Fibroblast of skin of right quadriceps (primary cell): ENCODE measurements at regions not wholly inside any gene's neighbourhood (a gene's known extent, or its start where the extent isn't known, plus 50 kb on each side); places are given as distances from the start of the nearest gene placed in this dataset.
"Not testable (repeated sequence)": the region's sequence is repeated elsewhere in the genome, so short reads cannot be mapped to it uniquely, and the experiment has no call there.

Experiments used
- DNase-seq: peaks from one replicate; pipeline ENCODE4 v3.0.0-alpha.2; 2013

DNA sequence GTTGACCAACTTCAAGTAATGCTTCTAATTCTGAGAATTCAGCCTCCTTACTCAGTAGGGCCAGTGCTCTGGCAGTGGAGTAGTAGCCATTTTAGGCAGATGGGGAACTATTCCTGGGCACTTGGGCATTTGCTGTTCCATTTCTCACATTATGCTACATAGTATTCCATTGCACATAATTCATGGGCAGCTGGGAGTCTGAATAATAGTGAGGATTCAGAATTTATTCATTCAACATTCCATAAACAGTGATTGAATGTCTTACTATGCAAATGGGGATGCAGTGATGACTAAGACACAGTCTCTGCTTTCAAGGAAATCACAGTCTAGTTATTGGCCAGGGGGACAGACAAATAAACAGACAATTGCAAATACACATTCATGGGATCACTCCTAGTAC, 301.0 kb upstream of the KCNN2 start:
- no peak for DNase-seq

DNA sequence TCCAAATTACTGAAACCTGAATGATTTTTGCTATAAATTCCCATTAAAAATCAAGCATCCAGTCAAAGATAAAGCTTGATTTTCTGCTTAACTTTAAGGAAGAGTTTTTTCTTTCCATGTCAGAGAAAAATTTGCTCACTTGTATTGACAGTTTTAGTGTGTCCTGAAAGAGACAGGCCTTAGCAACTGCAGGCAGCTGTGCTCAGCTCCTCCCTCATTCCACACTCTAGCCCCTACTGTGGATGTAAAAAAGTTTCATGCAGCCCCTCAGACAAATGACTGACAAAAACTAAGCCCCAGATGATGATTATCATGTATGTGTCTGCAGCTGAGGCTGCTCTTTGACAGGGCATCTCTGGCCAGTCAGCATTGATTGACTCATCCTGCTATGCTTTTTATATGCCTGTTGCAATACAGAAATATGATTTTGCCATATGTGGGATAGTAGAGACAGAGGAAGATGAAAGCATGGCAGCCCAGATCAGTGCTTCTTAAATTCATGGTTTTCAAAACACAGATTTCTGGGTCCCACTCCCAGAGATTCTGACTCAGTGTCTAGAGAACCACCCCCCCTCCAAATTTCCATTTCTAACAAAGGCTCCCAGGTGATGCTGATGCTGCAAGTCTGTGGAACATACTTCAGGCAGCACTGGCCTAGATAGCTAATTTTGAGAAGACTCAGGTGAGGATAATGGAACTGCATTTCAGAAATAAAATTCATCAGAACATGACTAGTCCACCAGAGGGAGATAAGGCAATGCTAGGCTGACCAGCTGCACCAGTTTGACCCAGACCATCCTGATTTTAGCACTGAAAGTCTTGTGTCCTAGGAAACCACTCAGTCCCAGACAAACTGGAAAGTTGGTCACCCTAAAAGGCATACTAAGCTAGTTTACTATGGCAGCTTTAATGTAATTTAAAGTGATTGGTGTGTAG, 298.7 kb upstream of the KCNN2 start:
- no peak for DNase-seq

DNA sequence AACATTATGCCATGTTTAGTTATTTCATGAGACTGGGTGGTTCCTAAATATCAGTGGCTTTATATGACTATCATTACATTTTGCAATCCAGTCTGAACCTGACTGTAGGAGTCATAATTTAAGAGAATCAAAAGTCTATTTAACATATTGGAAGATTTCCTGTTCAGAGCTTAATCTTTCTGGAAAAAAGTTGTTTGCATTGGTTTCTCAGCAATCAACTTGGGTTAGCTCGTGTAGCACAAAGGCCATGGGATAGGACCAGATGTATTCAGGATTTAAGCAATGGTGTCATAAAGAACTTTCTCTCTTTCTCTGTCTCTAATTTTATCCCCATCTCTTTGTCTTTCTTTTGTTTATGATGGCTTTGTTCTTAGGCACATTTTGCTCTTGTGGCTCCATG, 296.0 kb upstream of the KCNN2 start:
- no peak for DNase-seq

DNA sequence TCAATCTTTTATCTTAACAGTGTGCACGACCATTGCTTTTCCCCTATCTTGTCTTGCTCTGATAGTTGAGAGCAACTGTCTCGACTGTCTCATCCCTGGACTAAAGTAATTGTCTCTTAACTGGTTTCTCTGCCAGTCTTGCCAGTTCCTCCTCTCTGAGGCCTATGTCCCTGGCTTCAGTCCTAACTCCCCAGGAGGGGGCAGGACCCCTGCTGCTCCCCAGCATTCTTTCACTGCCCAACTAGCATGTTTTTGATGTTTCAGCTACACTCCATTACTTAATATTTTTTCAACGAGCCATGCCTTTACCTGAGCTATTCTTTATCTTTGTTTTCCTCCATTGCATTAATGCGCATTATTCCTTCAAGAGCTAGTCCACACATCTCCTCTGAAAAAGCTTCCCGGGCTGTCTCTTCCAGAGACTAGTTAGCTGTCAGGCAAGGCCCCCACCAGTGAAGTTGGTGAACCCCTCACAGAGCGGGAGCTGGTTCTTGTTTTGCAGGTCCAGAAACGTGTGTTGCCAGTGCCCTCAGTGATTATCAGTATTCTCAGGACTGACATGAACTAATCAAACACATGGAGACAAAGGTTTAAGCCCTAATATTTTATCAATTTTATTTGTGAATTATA, 291.7 kb upstream of the KCNN2 start:
- no peak for DNase-seq

DNA sequence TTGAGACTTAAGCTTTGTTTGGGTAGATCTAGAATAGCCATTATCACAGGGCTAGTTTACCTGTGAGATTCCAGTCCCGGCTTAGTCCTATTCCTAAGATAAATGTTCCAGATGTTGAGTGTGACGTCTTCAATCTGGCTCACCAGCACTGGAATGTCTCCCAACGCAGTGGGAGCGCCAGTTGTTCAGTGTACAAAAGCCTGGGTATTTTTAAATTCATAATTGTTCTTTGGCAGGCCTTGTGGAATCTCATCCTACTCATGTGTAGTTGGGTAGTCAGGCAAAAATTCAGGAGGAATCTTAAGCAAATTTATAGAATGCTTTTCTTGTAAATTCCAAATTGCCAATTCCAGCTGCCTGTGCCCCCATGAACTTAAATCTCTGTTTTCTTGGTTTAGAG, 272.6 kb upstream of the KCNN2 start:
- DNase-seq = no peak

DNA sequence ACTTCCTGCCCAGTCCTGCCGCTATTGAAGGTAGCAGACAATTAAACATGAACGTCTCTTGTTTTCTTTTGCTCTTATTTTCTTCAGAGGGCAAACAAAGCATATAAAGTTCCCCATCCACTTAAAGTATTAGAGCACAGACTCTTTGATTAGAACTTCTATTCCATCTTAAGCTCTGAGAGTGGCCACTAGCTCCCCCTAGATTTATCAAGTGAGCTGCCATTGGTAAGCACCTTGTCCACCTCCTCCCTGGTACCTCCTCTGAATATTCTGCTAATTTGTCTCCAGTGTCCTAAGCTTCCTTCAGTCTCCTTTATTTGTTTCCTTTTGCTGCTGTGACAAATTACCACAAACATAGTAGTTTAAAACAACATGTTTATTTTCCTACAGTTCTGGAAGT, 264.3 kb upstream of the KCNN2 start:
- DNase-seq = no peak

DNA sequence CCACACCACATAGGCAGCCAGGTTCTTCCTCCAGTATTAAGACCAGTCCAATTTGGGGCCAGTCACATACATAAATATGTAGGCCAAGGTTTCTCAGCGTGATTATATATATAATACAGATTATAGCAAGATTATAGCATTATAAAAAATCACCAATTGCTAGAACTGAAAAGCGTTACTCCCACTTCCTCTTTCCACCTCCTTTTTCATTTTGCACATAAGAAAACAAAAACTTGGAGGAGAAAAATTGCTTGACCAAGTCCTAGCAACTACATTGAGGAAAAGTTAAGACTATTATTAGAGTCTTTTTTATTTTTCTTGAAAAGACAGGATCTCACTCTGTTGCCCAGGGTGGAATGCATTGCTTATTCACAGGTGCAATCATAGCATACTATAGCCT, 262.7 kb upstream of the KCNN2 start:
- DNase-seq = no peak

DNA sequence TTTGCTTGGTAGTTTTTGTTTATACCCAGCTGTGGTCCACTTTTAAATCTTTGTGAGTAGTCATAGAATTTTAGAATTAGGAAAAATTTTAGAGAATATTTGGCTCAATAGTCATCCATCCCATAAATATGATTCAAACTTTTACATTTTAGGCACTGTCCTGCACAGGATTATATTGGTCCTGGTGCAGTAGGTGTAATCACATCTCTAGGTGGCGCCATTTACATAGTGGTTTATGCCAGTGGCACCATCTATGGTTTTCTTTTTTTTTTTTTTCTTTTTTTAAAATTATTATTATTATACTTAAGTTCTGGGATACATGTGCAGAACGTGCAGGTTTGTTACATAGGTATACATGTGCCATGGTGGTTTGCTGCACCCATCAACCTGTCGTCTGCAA, 260.7 kb upstream of the KCNN2 start:
- peak; percentile 40 for DNase-seq

DNA sequence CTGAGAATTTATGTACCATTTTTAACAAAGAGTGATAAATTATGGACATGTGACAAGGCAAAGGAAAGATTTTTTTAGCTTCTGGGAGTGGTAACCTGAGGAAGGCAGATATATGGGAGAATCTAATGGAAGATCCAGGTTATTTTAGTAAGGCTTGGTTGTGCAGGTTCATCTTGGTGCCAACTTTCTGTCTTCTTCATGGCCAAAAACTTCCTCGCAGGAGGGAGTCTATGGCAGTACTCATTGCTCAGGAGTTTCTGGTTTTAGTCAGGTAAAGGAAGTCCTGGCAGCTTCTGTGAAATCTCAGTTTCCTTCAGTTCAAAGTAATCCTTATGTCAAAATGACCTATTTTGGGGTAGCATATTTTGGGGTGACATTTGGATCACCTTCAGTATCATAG, 248.3 kb upstream of the KCNN2 start:
- no peak for DNase-seq

DNA sequence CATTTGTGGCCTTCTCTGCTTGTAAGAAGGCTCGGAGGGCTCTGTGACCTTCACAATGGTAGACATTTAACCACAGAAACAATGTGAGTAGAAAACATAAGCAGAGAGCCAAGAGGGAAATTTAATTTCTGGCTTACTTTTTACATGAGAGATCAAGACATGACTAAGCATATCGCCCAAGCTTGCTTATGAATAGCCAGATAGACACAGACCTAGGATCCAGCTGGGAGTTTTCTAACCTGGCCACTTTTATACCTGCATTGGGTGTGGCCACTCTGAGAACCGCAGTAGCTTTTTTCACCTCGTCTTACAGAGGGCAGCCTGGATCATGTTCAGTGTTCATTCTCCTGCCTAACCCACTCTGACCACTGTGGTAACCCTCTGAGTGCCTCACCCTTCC, 244.9 kb upstream of the KCNN2 start:
- DNase-seq = no peak

DNA sequence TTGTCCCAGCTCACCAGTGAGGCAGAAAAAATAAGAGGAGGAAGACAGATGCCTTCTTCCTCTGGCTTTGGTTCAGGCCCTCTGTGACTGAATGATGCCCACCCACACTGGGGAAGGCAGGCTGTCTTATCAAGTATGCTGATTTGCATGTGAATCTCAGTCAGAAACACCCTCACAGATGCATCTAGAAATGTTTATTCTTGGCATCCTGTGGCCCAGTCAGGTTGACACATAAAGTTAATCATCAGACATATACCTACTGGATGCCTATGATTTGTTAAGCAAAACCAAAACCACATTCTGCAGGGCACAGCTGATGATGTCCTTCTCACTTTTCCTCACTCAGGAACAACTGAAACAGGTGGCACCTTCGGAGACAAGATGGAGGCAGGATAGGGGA, 243.4 kb upstream of the KCNN2 start:
- DNase-seq = no peak

DNA sequence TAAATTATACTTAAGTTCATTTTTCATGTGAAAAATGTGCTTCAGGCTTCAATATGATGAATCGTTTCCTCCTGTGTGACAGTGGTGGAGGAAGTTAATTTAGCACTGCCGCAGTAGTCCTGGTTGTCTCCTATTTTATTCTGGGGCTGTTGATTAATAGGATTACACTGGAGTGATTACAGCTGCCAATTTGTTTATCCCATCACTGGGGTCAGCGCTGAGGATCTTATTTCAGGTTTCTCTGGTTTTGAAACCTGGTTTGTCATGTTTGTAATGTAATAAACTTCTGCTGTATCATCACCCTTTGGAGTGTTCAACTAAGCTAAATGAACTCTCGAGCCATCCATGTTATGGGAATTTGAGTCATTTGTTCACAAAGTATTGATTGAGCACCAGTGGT, 241.7 kb upstream of the KCNN2 start:
- no peak for DNase-seq

DNA sequence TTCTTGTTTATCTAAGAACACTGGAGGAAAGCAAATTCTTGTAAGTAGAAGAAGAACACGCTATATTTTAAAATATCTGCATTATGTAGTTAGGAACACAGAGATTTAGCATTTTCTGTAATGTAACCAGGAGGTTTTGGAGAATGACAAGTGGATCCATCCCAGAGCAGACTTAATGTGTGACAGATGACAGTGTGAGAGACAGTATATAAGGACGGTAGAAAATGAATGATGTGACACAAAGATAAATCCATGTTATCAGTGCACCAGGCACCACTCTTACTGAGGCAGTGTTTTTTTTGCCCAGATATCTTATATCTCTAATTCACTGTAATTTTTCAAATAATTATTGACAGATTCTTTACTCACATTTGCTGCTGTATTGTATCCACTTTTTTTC, 239.0 kb upstream of the KCNN2 start:
- DNase-seq = no peak

DNA sequence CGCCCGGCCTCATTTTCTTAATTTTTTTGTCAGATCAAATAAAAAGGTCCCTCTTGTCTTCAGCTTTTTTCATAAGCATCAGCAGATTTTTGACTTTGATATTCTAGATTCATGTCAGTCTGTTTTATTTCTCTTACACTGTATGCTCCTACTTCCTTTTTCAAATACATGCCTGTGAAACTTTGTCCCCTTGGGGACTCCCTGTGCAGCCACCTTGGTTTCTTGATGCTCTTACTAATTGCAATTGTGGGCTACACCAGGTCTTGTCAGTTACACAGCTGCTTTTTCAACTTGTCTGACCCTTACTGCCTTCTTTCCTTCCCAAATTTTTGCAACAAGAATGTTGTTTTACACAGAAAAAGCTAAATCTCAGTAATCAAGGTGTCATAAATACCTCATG, 238.2 kb upstream of the KCNN2 start:
- DNase-seq = no peak

DNA sequence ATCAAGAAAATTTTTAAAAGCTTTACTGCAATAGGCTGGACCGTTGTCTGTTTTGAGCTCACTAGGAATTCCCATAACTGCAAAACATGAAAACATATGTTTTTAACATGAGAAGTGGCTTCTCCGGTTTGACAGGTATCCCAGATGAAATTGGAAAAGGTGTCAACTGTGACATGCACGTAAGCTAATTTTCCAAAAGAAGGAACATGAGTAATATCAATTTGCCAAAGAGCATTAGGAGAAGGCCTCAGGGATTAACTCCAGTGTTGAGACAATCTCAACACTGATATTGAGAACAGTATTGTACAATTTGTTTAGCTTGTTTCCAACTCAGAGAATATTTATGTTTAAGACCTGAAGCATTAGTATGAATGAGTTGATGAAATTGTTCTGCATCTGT, 215.5 kb upstream of the KCNN2 start:
- DNase-seq = no peak

DNA sequence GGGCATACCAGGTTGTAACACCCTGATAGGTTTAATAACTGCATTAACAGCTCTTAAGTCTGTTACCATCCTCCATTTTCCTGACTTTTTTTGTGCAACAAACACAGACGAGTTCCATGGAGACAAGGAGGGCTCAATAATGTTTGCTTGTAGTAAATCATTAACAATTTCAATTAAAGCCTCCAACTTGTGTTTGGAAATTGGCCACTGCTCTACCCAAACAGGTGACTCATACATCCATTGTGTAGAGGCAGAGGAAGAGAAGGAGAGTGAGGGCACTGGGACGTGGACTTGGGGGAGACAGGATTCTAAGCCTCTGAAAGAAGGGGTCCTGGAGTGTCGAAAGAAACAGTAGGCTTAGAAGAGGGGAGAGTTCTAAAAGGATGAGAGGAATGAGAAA, 213.6 kb upstream of the KCNN2 start:
- no peak for DNase-seq

DNA sequence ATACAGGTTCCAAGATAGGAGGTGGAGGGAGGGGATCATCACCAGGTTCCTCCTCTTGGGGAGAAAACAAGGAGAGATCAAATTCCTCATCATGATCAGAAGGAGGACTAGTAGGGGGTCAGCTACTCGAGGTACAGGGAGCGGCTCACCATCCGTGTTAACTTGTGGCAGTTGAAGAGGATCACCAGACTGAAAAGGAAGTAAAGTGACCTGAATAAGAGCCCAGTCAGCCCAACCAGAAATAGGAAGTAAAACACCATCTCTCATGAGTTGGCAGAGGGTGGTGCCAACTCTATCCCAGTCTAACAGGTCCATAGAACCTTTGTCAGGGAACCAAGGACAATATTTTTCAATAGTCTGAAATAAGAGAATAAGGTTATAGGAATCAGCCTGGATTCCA, 213.1 kb upstream of the KCNN2 start:
- DNase-seq = not testable (repeated sequence)

DNA sequence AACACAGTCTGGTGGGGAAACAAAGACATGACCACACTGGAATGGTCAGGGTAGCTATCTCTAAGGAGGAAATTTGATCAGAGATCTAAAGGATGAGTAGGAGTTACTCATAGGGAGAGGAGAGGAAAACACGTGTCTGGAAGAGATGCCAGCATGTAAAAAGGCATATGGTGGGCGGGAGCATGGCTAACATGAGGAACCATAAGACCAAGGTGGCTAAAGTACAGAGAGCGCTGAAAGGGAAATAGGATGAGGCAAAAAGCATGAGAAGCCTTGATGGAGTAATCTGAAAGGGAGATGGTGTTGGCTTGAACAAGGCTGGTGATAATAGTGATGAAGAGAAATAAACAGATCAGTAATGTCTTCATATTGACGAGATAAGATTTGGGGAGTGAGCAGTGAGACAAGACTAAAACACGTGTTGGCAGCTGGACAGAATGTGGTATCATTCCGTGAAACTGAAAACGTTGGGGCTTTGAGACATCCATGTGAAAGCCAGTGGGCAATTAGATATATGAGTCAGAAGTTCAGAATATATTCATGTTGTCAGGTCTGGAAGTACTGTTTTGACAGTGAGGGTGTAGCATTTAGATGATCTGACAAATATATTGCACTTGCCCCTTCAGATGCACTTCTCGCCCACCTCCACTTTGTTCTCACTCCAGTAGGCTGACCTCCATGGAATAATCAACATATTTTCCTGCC, 209.1 kb upstream of the KCNN2 start:
- no peak for DNase-seq

DNA sequence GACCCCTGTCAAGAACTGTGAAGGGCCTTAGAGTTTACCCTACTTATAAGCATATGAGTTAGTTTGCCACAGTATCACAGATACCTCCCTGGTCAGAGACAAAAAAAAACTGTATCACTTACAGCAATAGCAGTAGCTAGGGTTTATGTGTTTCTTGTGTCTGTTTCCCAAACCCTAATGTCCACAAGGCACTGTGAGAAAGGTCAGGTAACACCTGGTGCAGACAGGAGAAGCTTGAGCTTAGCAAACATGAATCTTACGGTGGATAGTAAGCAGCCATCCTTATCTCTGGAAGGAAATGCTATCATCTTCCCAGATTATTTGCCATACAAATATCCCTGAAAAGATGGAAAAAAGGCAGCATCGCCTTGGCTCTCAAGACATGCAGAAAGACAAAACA, 208.5 kb upstream of the KCNN2 start:
- no peak for DNase-seq

DNA sequence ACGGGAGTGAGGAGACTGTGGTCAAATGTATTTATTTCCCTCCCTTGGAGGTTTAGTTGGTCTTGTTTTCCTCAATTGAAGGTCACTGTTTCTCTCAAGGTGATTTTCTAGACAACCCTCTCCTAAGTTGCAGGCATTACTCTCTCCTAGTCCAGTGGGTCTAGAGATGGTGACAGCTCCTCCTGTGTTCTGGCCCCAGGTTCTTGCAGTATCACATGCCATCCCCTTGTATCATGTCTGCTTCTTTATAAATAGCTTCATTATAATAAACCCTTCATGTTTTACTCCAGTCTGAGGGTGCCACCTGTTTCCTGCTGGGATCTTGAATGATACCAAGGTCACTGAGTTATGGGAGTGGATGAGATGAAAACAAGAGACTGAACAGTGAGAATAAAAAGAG, 208.0 kb upstream of the KCNN2 start:
- no peak for DNase-seq

DNA sequence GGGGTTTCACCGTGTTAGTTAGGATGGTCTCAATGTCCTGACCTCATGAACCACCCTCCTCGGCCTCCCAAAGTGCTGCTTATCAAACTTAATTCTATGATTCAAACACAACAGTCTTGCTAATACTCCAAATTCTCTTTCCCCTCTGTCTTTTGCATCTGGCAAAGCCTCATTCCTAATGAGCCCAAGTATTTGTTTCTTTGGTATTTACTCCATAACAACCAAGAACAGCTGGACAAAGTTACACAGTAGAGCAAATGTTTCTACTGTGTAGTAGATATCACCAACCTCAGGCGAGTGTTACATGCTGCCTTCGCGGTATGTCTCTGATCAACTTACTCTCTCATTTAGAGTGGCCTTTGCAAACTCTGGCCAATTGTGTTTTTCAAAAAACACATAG, 195.8 kb upstream of the KCNN2 start:
- no peak for DNase-seq

DNA sequence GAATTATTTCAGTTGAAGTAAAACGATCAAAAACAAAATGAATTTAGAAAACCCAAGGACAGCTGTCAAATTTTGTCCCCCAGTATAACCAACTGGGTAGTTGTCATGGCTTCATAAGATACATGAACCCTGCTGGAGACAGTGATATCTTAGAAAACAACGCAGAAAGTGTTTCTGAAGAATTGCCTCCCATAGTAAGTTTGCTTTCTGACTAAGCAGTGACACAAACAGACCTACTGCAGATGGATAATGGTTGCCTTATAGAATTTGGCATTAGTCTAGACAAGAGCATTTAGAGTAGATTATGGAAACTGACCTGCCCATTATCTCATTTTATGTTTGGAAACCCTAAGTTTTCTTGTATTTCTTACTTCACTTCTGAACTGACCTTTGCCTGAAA, 187.7 kb upstream of the KCNN2 start:
- DNase-seq = no peak

DNA sequence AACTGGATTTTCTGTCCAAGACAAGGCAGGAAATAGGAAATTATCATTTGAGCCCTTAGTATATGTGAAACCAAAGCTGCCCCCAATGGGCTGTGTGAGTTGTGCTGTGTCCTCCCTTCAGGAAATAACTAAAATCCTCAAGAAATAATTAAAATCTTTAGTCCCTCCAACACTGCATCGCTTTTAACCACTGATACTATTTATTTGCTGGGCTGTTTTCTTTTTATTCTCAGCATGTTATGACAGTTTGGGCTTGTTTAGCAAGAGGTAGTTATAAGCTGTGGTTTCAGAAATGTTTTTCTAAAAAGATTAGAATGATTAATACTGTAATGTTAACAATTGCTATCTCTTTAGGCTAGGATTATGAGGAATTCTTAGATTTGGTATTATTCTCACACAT, 187.0 kb upstream of the KCNN2 start:
- DNase-seq = no peak

DNA sequence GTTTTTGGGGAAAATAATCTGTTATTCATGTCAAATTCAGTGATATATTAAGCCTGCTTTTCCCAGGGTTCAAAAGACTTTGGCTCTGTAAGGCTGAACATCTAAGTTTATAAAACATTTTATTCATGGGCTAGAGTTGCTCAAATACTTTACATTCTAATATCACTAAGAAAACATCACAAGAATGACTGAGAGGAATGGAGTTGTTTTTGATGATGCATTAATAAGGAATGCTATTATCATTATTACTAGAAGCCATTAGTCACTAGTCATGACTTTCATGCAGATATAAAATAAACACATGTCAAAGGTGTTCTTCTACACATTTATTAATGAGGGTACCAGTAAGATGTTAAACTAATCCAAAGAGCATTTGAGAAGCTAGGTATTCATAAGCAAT, 185.5 kb upstream of the KCNN2 start:
- peak; percentile 64 for DNase-seq
